ENCODE measurements at regions not wholly inside any gene's neighbourhood (a gene's known extent, or its start where the extent isn't known, plus 50 kb on each side); places are given as distances from the start of the nearest gene placed in this dataset.

DNA sequence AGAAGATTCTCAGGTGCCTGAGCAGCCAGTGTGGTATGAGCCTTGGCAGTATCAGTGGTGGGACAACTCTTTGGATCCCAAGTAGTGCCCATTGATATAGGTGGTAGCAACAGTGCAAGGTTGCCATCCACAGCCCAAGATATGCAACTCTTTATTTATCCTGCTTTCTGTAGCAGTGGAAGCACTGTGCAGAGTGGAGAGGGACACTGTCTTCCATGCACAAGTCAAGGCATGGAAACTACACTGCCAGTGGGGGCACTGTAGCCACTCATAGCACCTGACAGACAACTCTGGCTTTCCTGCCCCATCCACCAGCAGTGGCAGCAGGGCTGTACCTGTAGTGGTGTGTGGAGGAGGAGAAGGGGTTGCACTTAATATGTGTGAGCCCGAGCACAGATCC, 409.6 kb upstream of the TMEFF2 start:
- TF ChIP-seq, protein P1, sequence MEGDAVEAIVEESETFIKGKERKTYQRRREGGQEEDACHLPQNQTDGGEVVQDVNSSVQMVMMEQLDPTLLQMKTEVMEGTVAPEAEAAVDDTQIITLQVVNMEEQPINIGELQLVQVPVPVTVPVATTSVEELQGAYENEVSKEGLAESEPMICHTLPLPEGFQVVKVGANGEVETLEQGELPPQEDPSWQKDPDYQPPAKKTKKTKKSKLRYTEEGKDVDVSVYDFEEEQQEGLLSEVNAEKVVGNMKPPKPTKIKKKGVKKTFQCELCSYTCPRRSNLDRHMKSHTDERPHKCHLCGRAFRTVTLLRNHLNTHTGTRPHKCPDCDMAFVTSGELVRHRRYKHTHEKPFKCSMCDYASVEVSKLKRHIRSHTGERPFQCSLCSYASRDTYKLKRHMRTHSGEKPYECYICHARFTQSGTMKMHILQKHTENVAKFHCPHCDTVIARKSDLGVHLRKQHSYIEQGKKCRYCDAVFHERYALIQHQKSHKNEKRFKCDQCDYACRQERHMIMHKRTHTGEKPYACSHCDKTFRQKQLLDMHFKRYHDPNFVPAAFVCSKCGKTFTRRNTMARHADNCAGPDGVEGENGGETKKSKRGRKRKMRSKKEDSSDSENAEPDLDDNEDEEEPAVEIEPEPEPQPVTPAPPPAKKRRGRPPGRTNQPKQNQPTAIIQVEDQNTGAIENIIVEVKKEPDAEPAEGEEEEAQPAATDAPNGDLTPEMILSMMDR (IDR thresholded peaks at IDR 0.05 in 2 of 3, conservative IDR thresholded peaks at IDR 0.05 in 1 of 3; ENCODE audit: borderline replicate concordance in 1 of 3, insufficient read depth in 1 of 3, low read depth in 2 of 3, low read length in 2 of 3), result no peak; a peak in 1 of 6 replicates
- TF ChIP-seq TCF7L2 (IDR thresholded peaks at IDR 0.05; ENCODE audit: borderline replicate concordance, extremely low read depth, insufficient read depth, insufficient read length), result no peak

All from HCT116 (cell line).